ENCODE measurements at regions not wholly inside any gene's neighbourhood (a gene's known extent, or its start where the extent isn't known, plus 50 kb on each side); places are given as distances from the start of the nearest gene placed in this dataset.

DNA sequence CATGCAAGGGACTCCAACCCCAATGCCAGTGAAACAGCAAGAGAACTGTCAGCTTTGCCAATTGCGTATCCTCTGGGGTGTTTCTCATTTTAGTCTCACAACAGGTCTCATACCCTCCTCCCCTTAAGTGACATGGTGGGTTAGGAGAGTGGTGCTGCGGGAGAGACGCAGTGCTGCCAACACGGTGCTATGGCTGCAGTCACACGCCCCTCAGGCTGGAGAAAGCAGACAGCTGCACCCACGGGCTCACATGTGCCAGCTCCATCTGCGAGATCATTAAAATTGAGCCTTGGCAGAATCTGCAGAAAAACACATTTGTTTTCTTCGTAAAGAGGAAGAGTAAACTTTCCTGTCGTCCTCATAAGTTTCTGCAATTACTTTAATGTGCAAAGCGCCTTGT is 114.7 kb downstream of the ANKRD60 start:
- Mint-ChIP-seq H3K4me3 (no peak overlapping the region), H3K27ac (no peak overlapping the region), H3K27me3 (peaks cover 32 to 55% of the 10 kb centered on the region in 2 donors)

DNA sequence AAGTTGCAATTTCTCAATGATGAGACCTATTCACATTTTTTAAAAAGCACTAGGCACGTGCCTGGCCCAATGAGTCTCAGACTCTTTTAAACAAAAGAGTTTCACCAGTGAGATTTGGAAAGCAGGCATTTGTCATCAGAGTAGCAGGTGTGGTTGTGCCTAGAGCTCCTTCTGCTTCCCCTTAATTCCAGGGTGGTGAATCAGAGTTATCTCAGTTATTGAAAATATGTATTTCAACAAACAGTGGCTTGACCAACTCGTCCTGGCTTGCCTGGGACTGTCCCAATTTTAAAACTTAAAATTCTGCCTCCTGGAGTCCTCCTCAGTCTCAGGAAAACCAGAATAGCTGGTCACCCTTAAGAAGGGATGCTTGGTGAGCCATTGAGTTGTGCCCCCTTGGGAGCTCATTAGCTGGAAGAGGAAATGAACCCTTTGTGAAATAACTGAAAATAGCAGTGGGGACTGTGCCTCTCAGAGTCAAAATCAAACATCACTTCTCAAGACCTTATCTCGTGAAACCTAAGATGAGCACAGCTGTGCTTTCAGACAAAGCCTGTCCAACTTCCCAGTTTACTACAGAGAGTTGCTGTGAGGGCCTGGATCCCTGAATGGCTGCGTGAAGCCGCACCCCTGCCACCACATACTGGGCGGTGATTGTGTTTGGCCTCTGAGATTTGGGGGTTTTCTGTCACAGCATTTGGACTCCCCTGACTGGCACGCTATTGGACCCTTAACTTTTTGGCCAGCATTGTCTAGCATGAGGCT is 116.3 kb downstream of the ANKRD60 start:
- Histone ChIP-seq H3K4me3 (ENCODE audit: control insufficient read depth in 1 of 2, extremely low read depth in 1 of 2, low read length in 1 of 2) (no peak overlapping the region), H3K27me3 (replicated peaks in 1 of 2; ENCODE audit: control insufficient read depth in 2 of 2, extremely low read depth in 1 of 2, insufficient read depth in 2 of 2, low read length in 1 of 2) (peaks cover 3 to 30% of the 10 kb centered on the region in 2 experiments), H3K36me3 (ENCODE audit: control insufficient read depth in 2 of 2, extremely low read depth in 1 of 2, insufficient read depth in 1 of 2, low read length in 1 of 2) (no peaks in the 10 kb centered on the region), H3K9me3 (no peaks in the 10 kb centered on the region), H3K27ac (ENCODE audit: low read length) (no peak overlapping the region), H3K4me1 (ENCODE audit: control insufficient read depth in 1 of 2, extremely low read depth in 1 of 2, insufficient read depth in 2 of 2, low read length in 2 of 2) (no peaks in the 10 kb centered on the region)
- Mint-ChIP-seq H3K4me1 (no peaks in the 10 kb centered on the region), H3K27ac (no peak overlapping the region), H3K4me3 (no peak overlapping the region), H3K36me3 (no peaks in the 10 kb centered on the region), H3K27me3 (peaks cover 26 to 55% of the 10 kb centered on the region in 2 donors), H3K9me3 (peaks cover 4 to 15% (median 8%) of the 10 kb centered on the region in 3 donors)
- ChIA-PET POLR2A (no interaction called here), CTCF (no interaction called here)
- DNase-seq (no peak), ATAC-seq (replicated peaks in 1 of 4) (no peak)
- no CpG with 5 or more reads among the region's 7 CpGs for WGBS (ENCODE audit: insufficient coverage)

More for the DNA sequence above, 114.7 kb downstream of the ANKRD60 start:
- POLR2A ChIA-PET = no interaction called here
- no peak for DNase-seq
- Histone ChIP-seq H3K4me1 (ENCODE audit: control insufficient read depth in 1 of 2, extremely low read depth in 1 of 2, insufficient read depth in 2 of 2, low read length in 2 of 2) (no peaks in the 10 kb centered on the region), H3K4me3 (ENCODE audit: control insufficient read depth in 1 of 2, extremely low read depth in 1 of 2, low read length in 1 of 2) (no peak overlapping the region), H3K27me3 (replicated peaks in 1 of 2; ENCODE audit: control insufficient read depth in 2 of 2, extremely low read depth in 1 of 2, insufficient read depth in 2 of 2, low read length in 1 of 2) (peaks cover 3 to 25% of the 10 kb centered on the region in 2 experiments), H3K27ac (ENCODE audit: low read length) (no peak overlapping the region), H3K36me3 (ENCODE audit: control insufficient read depth in 2 of 2, extremely low read depth in 1 of 2, insufficient read depth in 1 of 2, low read length in 1 of 2) (no peaks in the 10 kb centered on the region), H3K9me3 (no peaks in the 10 kb centered on the region)
- no peaks in the 10 kb centered on the region for H3K36me3 Mint-ChIP-seq
- peaks cover 4 to 21% (median 15%) of the 10 kb centered on the region in 3 donors for H3K9me3 Mint-ChIP-seq
- CTCF ChIA-PET = no interaction called here
- no peaks in the 10 kb centered on the region for H3K4me1 Mint-ChIP-seq
- WGBS (ENCODE audit: insufficient coverage) = 63% methylated on average over 8 of the region's 10 CpGs
- ATAC-seq (replicated peaks in 1 of 4) = no peak

DNA sequence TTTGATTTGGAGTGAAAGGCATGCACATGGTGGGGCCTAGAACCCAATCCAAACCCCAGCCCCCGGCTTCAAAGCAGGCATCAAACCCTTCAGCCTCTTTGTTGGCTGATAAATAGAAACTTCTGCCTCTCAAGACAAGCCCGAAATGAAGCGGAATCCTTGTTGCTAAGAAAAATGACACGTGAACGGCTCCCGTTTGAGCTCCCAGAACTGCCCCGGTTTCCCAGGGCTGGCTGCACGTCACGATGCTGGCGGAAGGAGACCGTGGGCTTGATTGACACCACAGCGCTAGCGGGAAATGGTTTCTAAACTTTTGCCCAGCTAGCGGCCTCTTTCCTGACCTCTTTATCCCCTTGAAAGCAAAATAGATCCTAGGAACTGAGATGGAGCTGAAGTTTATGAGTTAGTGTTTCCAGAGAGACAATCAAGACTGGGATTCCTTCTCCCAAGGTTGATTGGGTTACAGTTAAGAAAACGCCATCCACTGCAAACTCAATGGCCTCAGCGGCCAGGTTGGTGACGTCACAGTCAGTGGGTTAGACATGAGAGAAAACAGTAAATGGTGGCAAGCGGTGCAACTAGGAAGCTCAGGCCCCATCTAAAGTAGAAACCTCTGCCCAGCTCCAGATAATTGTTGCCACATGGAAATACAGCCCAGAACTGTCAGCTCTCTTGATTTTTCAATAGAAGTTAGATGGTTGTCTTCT is 117.0 kb downstream of the ANKRD60 start:
- H3K27me3 Mint-ChIP-seq = peaks cover 30 to 51% of the 10 kb centered on the region in 2 donors
- no peaks in the 10 kb centered on the region for H3K9me3 ChIP-seq
- no peaks in the 10 kb centered on the region for H3K4me1 Mint-ChIP-seq
- H3K27me3 ChIP-seq (replicated peaks in 1 of 2; ENCODE audit: control insufficient read depth in 2 of 2, extremely low read depth in 1 of 2, insufficient read depth in 2 of 2, low read length in 1 of 2) = peaks cover 3 to 30% of the 10 kb centered on the region in 2 experiments
- no peaks in the 10 kb centered on the region for H3K4me1 ChIP-seq (ENCODE audit: control insufficient read depth in 1 of 2, extremely low read depth in 1 of 2, insufficient read depth in 2 of 2, low read length in 2 of 2)
- peaks cover 4 to 9% (median 7%) of the 10 kb centered on the region in 3 donors for H3K9me3 Mint-ChIP-seq
- no peaks in the 10 kb centered on the region for H3K36me3 Mint-ChIP-seq
- no peak overlapping the region for H3K27ac Mint-ChIP-seq
- DNase-seq (no peak), ATAC-seq (replicated peaks in 1 of 4) (no peak)
- ChIA-PET POLR2A (no interaction called here), CTCF (no interaction called here)
- no peak overlapping the region for H3K4me3 Mint-ChIP-seq
- no peak overlapping the region for H3K4me3 ChIP-seq (ENCODE audit: control insufficient read depth in 1 of 2, extremely low read depth in 1 of 2, low read length in 1 of 2)
- no peaks in the 10 kb centered on the region for H3K36me3 ChIP-seq (ENCODE audit: control insufficient read depth in 2 of 2, extremely low read depth in 1 of 2, insufficient read depth in 1 of 2, low read length in 1 of 2)
- H3K27ac ChIP-seq (ENCODE audit: low read length) = no peak overlapping the region
- WGBS (ENCODE audit: insufficient coverage) = 85% methylated on average over 8 of the region's 18 CpGs

DNA sequence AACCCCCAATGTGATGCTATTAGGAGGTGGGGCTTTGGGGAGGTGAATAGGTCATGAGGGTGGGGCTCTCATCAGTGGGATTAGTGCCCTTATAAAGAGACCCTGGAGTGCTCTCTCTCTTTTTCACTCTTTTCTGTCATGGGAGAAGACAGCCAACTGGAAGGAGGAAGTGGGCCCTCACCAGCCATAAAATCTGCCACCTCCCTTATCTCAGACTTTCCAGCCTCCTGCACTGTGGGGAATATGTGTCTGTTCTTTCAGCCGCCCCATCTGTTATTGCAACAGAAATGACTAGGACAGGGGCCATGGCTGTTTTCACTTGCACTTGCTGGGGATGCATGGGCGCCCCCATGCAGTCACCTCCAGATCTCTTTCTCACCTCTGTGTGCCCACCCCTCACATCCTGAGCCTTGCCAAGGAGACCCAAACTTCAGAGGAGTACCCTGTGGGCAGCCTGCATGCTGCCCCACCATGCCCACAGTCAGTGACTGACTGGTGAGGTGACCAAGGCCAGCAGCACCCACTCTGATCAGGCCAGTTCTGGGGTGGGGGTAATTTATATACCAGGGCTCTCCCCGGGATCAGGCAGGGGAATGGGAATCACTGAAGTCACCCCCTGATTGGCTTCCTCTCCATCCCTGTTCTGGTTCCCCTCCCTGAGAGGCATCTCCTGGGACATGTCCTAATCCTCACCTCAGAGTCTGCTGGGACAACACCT is 118.4 kb downstream of the ANKRD60 start:
- ATAC-seq (replicated peaks in 1 of 4) = no peak
- ChIA-PET POLR2A (no interaction called here), CTCF (no interaction called here)
- Mint-ChIP-seq H3K4me1 (no peaks in the 10 kb centered on the region), H3K27ac (no peak overlapping the region), H3K36me3 (no peaks in the 10 kb centered on the region), H3K4me3 (no peak overlapping the region), H3K27me3 (peaks cover 33 to 50% of the 10 kb centered on the region in 2 donors), H3K9me3 (peaks cover 4 to 13% (median 7%) of the 10 kb centered on the region in 3 donors)
- Histone ChIP-seq H3K27ac (ENCODE audit: low read length) (no peak overlapping the region), H3K4me3 (ENCODE audit: control insufficient read depth in 1 of 2, extremely low read depth in 1 of 2, low read length in 1 of 2) (no peak overlapping the region), H3K36me3 (ENCODE audit: control insufficient read depth in 2 of 2, extremely low read depth in 1 of 2, insufficient read depth in 1 of 2, low read length in 1 of 2) (no peaks in the 10 kb centered on the region), H3K4me1 (ENCODE audit: control insufficient read depth in 1 of 2, extremely low read depth in 1 of 2, insufficient read depth in 2 of 2, low read length in 2 of 2) (no peaks in the 10 kb centered on the region), H3K9me3 (no peaks in the 10 kb centered on the region), H3K27me3 (replicated peaks in 1 of 2; ENCODE audit: control insufficient read depth in 2 of 2, extremely low read depth in 1 of 2, insufficient read depth in 2 of 2, low read length in 1 of 2) (peaks cover 3 to 25% of the 10 kb centered on the region in 2 experiments)
- no peak for DNase-seq
- 92% methylated on average over 2 of the region's 3 CpGs for WGBS (ENCODE audit: insufficient coverage)

DNA sequence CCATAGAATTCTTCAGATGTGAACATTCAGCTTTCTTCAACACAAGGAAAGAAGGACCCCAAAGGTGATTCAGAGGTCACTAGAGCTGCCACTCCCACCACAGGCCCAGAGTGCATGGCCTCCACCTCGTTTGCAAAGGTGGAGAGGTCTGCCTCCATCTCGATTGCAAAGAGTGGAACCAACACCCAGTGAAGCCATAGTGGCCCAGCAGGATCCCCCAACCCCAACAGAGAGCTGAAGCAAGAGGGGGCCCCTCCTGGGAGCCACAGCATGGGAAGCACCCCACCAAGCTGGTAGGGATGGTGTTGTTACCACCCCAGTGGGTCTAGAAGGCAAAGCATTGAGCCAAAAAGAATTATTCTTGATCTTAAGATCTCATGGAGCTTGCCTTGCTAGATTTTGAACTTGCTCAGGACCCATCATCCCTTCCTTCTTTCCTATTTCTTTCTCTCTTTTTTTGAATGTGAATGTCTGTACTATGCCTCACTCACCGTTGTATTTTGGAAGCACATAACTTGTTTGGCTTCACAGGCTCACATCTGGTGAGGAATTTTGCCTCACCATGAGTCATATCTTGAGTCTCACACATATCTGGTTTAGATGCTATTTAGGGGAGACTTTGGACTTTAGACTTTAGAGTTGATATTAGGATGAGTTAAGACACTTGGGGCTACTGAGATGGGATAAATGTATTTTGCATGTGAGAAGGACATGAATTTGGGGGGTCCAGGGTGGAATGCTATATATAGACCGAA is 119.2 kb downstream of the ANKRD60 start:
- ChIA-PET POLR2A (no interaction called here), CTCF (no interaction called here)
- no peak overlapping the region for H3K27ac Mint-ChIP-seq
- no peaks in the 10 kb centered on the region for H3K4me1 Mint-ChIP-seq
- no peak overlapping the region for H3K4me3 ChIP-seq (ENCODE audit: control insufficient read depth in 1 of 2, extremely low read depth in 1 of 2, low read length in 1 of 2)
- H3K27ac ChIP-seq (ENCODE audit: low read length) = no peak overlapping the region
- peaks cover 4 to 13% (median 7%) of the 10 kb centered on the region in 3 donors for H3K9me3 Mint-ChIP-seq
- H3K4me3 Mint-ChIP-seq = no peak overlapping the region
- no peaks in the 10 kb centered on the region for H3K36me3 ChIP-seq (ENCODE audit: control insufficient read depth in 2 of 2, extremely low read depth in 1 of 2, insufficient read depth in 1 of 2, low read length in 1 of 2)
- no CpG with 5 or more reads among the region's 4 CpGs for WGBS (ENCODE audit: insufficient coverage)
- H3K27me3 ChIP-seq (replicated peaks in 1 of 2; ENCODE audit: control insufficient read depth in 2 of 2, extremely low read depth in 1 of 2, insufficient read depth in 2 of 2, low read length in 1 of 2) = peaks cover 3 to 25% of the 10 kb centered on the region in 2 experiments
- H3K36me3 Mint-ChIP-seq = no peaks in the 10 kb centered on the region
- ATAC-seq (replicated peaks in 1 of 4) = no peak
- DNase-seq = no peak
- peaks cover 26 to 45% of the 10 kb centered on the region in 2 donors for H3K27me3 Mint-ChIP-seq
- H3K9me3 ChIP-seq = no peaks in the 10 kb centered on the region
- no peaks in the 10 kb centered on the region for H3K4me1 ChIP-seq (ENCODE audit: control insufficient read depth in 1 of 2, extremely low read depth in 1 of 2, insufficient read depth in 2 of 2, low read length in 2 of 2)

DNA sequence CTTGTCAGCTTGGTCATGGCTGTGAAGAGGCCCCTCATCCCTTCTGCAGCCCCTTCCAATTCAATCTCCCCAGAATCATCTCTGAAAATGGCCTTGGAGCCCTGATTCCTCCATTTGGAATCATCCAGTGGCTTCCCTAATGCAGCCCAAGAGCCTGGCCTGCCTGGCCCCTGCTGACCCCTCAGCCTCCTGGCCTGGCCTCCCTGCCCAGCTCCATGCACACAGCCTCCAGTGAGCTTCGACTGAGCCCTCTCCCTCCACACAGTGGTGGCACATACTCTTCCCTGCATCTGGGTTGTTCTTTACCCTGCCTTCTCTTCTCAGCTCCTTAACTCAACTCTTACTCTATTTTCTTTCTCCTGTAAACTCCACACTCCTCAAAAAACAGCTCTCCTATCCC is 120.9 kb downstream of the ANKRD60 start:
- POLR2A ChIA-PET = no interaction called here
- Histone ChIP-seq H3K27ac (ENCODE audit: low read length) (no peak overlapping the region), H3K27me3 (replicated peaks in 1 of 2; ENCODE audit: control insufficient read depth in 2 of 2, extremely low read depth in 1 of 2, insufficient read depth in 2 of 2, low read length in 1 of 2) (peaks cover 0 to 33% of the 10 kb centered on the region in 2 experiments), H3K36me3 (ENCODE audit: control insufficient read depth in 2 of 2, extremely low read depth in 1 of 2, insufficient read depth in 1 of 2, low read length in 1 of 2) (no peaks in the 10 kb centered on the region), H3K4me1 (ENCODE audit: control insufficient read depth in 1 of 2, extremely low read depth in 1 of 2, insufficient read depth in 2 of 2, low read length in 2 of 2) (no peaks in the 10 kb centered on the region), H3K9me3 (no peaks in the 10 kb centered on the region), H3K4me3 (ENCODE audit: control insufficient read depth in 1 of 2, extremely low read depth in 1 of 2, low read length in 1 of 2) (no peak overlapping the region)
- Mint-ChIP-seq H3K27me3 (peaks cover 19 to 32% of the 10 kb centered on the region in 2 donors), H3K4me1 (no peaks in the 10 kb centered on the region), H3K9me3 (peaks cover 4 to 13% (median 7%) of the 10 kb centered on the region in 3 donors), H3K4me3 (no peak overlapping the region), H3K27ac (no peak overlapping the region), H3K36me3 (no peaks in the 10 kb centered on the region)
- WGBS (ENCODE audit: insufficient coverage) = 50% methylated on average over 1 of the region's 1 CpG
- DNase-seq (no peak), ATAC-seq (replicated peaks in 1 of 4) (no peak)
- CTCF ChIA-PET = no interaction called here

Measured in T-cell (primary cell).